ENCODE measurements at regions not wholly inside any gene's neighbourhood (a gene's known extent, or its start where the extent isn't known, plus 50 kb on each side); places are given as distances from the start of the nearest gene placed in this dataset.

DNA sequence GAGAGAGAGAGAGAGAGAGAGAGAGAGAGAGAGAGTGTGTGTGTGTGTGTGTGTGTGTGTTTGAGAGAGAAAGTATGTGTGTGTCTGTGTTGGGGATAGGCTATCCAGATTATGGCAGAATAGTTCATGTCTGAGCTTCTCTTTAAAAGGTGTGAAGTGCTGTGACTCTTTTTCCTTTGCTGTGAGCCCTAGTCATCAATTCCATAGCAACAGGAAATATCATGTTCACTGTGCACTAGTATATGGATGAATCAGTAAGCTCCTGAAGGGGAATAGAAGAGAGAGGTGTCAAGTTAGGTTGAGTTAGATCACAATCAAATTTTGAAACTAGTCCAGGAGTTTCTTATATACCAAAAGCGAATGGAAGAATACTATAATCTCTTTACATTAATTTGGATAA is 318.7 kb downstream of the RFPL4B start:
- no peak overlapping the region for H3K4me3 ChIP-seq
- no peak overlapping the region for H3K27ac ChIP-seq
- no peak for DNase-seq
- no peaks in the 10 kb centered on the region for H3K36me3 ChIP-seq
- H3K4me1 ChIP-seq = no peaks in the 10 kb centered on the region
- intact Hi-C loops (cut with DNase I; ENCODE audit: low total_unique reads) = no loop called here
- no peak for TF ChIP-seq POLR2A (IDR thresholded peaks at IDR 0.05)
- TF ChIP-seq, protein P1, sequence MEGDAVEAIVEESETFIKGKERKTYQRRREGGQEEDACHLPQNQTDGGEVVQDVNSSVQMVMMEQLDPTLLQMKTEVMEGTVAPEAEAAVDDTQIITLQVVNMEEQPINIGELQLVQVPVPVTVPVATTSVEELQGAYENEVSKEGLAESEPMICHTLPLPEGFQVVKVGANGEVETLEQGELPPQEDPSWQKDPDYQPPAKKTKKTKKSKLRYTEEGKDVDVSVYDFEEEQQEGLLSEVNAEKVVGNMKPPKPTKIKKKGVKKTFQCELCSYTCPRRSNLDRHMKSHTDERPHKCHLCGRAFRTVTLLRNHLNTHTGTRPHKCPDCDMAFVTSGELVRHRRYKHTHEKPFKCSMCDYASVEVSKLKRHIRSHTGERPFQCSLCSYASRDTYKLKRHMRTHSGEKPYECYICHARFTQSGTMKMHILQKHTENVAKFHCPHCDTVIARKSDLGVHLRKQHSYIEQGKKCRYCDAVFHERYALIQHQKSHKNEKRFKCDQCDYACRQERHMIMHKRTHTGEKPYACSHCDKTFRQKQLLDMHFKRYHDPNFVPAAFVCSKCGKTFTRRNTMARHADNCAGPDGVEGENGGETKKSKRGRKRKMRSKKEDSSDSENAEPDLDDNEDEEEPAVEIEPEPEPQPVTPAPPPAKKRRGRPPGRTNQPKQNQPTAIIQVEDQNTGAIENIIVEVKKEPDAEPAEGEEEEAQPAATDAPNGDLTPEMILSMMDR (IDR thresholded peaks at IDR 0.05) = no peak
- no peaks in the 10 kb centered on the region for H3K9me3 ChIP-seq
- no peaks in the 10 kb centered on the region for H3K27me3 ChIP-seq

DNA sequence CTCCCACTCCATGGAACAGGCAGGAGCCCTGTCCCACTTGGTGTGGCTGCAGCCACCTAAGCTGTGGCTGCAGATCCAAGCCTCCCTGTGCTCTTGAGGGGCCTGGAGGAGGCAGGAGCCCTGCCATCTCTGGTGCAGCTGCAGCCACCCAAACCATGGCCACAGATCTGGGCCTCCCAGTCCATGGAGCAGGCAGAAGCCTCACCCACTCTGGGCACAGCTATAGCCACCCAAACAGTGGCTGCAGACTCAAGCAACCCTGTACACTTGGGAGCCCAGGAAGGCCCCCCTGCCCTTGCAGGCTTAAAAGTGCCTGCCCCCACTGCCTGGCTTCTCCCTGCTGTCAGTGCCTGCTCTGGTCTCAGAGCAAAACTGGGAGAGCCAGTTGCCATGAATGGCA is 320.3 kb downstream of the RFPL4B start:
- DNase-seq = no peak

DNA sequence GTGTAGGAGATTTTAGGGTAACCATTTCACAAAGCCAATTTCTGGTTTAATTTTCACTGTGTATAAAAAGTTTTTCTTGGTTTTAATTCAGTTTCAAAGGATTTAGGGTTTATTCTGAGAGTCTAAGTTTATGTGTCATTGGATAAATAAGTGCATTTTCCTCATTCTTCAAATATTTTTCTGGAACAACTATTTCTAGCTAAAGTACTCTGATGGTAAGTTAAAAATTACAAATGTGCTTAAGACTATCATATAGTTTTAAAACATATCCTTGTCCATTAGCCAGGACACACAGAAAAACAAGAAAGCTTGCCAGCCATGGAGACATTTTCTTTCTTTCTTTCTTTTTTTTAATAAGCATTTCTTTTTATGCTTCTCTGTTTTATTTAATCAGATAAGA is 333.0 kb downstream of the RFPL4B start:
- DNase-seq = no peak
- no peak for TF ChIP-seq POLR2A (IDR thresholded peaks at IDR 0.05)
- TF ChIP-seq, protein P1 (IDR thresholded peaks at IDR 0.05) = no peak
- Histone ChIP-seq H3K4me3 (no peak overlapping the region), H3K27ac (no peak overlapping the region), H3K27me3 (no peaks in the 10 kb centered on the region), H3K4me1 (no peaks in the 10 kb centered on the region), H3K9me3 (no peaks in the 10 kb centered on the region), H3K36me3 (peaks cover 0 to 4% of the 10 kb centered on the region in 2 donors)
- intact Hi-C loops (cut with DNase I; ENCODE audit: low total_unique reads) = no loop called here

More for the DNA sequence above, 320.3 kb downstream of the RFPL4B start:
- no peak overlapping the region for H3K27ac ChIP-seq
- no peaks in the 10 kb centered on the region for H3K36me3 ChIP-seq
- no peaks in the 10 kb centered on the region for H3K9me3 ChIP-seq
- no peak for TF ChIP-seq POLR2A (IDR thresholded peaks at IDR 0.05)
- TF ChIP-seq, protein P1 (IDR thresholded peaks at IDR 0.05) = no peak
- H3K4me3 ChIP-seq = no peak overlapping the region
- no peaks in the 10 kb centered on the region for H3K4me1 ChIP-seq
- no peaks in the 10 kb centered on the region for H3K27me3 ChIP-seq
- intact Hi-C loops (cut with DNase I; ENCODE audit: low total_unique reads) = no loop called here

DNA sequence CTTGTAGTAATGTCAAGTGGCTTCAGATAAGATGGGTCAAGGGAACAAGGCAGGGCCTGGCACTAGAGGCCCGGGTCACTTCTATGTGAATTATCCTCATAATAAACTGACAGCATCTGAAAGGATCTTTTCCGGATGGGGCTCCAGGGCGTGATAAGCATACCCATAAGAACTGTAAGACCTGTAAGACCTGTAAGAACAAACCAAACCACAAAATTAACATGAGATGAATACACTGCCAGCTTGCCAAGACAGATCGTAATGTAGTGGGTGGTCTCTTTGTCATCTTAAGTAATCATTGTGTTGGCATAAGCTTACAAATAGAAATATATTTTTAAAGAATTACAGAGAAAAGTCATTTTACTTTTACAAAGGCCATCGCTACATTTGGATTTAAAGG is 334.9 kb downstream of the RFPL4B start:
- Histone ChIP-seq H3K4me3 (no peak overlapping the region), H3K27me3 (no peaks in the 10 kb centered on the region), H3K36me3 (peaks cover 0 to 4% of the 10 kb centered on the region in 2 donors), H3K9me3 (no peaks in the 10 kb centered on the region), H3K4me1 (no peaks in the 10 kb centered on the region), H3K27ac (no peak overlapping the region)
- no peak for TF ChIP-seq POLR2A (IDR thresholded peaks at IDR 0.05)
- TF ChIP-seq, protein P1 (IDR thresholded peaks at IDR 0.05) = no peak
- DNase-seq = no peak
- intact Hi-C loops (cut with DNase I; ENCODE audit: low total_unique reads) = no loop called here

DNA sequence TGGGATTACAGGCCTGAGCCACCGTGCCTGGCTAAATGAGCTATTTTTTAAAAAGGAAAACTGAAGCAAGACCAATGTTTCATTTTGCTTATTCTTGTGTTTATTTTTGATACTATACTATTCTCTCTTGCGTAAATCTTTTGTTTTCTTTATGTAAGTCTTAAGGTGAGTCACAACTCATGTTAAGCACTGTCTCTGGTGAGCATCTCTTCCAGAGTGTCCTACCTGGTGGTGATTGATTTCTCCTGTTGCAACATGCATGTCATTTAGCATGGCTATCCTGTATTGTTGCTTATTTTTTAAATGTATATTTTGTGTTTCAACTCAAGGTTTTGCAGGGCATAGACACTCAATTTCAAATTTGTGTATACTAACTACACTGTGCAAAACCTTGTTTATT is 336.0 kb downstream of the RFPL4B start:
- H3K9me3 ChIP-seq = no peaks in the 10 kb centered on the region
- H3K4me3 ChIP-seq = no peak overlapping the region
- no peaks in the 10 kb centered on the region for H3K27me3 ChIP-seq
- H3K4me1 ChIP-seq = no peaks in the 10 kb centered on the region
- no peak for DNase-seq
- H3K36me3 ChIP-seq = peaks cover 0 to 4% of the 10 kb centered on the region in 2 donors
- intact Hi-C loops (cut with DNase I; ENCODE audit: low total_unique reads) = no loop called here
- no peak for TF ChIP-seq POLR2A (IDR thresholded peaks at IDR 0.05)
- TF ChIP-seq, protein P1 (IDR thresholded peaks at IDR 0.05) = no peak
- H3K27ac ChIP-seq = no peak overlapping the region
